ENCODE measurements at regions not wholly inside any gene's neighbourhood (a gene's known extent, or its start where the extent isn't known, plus 50 kb on each side); places are given as distances from the start of the nearest gene placed in this dataset.

DNA sequence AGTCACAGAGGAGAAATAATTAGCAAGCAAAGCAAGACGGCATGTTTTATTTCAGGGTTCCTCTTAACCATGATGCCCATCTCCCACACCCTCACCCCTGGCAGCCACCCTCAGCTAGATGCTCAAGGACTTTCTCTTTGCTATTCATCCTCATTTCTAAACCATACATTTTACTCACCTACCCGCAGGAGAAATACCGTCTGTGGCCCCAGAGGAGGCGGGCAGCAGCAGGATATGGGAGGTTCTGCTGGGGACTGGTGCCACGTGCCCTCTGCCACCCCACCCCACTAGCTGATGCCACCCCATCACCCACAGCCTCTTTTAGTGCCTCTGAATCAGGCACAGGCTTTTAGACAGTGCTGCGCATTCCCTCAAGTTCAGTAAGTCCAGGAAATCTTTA is 168.7 kb upstream of the ITGB1 start:
- no peak for DNase-seq (ENCODE audit: low read depth, low spot score)

DNA sequence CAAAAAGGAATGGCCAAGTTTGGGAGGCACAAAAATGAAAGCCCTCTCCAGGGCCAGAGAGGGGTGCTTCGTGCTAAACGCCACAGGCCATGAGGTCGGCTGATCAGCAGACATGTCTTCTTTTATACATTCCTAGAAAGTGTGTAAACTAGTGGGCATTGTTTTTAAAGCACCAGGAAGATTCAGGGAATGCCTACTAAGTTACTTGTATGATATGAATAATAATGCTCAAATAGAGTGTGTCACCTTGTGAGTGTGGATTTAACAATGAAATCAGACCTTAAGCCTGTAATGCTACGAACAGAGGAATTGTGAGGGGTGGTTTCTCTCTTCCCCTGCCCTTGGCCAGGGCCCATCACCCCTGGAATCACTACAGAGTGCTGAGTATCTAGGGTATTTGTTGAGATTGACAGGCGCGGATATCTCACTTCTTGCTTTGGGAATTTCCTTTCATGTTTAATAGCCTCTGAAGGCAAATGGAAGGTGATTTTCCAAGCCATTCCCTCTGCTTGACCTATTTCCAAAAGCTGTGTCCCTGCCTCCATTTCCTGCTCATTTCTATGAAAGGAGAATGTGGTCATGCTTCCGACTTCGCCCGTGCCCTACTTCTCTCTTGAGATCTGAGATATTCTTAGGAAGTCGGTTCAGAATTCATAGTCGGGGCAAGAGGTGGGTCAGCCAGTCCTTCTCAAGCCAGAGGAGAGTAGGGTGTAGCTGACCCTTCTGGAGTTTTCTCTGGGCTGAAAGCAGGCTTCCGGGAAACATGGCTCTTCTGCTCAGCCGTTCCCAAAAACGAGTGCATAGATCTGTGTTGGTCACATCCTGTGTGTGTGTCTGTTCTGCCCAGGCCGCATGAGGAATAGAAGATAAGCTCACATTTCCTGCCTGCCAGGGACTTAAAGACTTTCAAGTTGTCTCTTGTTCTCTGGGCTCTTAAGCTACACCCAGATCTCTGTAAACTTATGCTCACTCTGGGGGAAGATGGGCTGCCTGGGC is 167.8 kb upstream of the ITGB1 start:
- no peak for DNase-seq (ENCODE audit: low read depth, low spot score)

DNA sequence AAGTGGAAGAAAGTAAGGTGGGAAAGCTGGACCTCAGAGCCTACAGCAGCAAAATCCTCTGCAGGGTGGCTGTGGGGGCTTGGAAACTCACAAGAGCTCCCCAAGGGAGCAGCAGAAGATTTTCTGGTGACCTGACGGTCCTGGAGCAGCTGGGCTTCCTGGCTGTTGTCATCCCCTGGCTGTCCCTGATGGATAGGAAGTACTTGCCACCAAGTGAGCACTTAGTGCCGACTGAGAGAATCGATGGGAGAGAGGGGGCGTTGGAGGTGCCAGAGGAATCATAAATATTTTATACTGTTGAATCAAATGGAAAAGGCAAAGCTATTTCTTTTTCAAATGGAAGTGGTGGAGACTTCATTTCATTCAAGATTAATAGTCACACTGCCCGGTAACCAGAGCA is 167.1 kb upstream of the ITGB1 start:
- DNase-seq (ENCODE audit: low read depth, low spot score) = no peak

DNA sequence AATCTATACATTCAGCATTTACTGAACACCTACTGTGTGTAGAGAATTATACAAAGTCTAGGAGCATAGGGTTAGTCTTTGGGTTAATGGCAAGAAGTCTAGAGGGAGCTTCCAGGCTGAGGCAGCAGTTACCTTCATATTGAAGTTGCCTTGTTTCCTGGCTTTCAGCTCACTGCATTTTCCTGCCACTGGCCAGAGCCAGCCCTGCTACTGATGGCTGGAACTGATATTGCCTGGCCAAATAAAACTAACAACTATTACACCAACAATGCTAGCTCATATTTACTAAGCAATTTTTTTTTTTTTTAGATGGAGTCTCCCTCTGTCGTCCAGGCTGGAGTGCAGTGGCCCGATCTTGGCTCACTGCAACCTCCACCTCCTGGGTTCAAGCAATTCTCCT is 165.7 kb upstream of the ITGB1 start:
- no peak for DNase-seq (ENCODE audit: low read depth, low spot score)

DNA sequence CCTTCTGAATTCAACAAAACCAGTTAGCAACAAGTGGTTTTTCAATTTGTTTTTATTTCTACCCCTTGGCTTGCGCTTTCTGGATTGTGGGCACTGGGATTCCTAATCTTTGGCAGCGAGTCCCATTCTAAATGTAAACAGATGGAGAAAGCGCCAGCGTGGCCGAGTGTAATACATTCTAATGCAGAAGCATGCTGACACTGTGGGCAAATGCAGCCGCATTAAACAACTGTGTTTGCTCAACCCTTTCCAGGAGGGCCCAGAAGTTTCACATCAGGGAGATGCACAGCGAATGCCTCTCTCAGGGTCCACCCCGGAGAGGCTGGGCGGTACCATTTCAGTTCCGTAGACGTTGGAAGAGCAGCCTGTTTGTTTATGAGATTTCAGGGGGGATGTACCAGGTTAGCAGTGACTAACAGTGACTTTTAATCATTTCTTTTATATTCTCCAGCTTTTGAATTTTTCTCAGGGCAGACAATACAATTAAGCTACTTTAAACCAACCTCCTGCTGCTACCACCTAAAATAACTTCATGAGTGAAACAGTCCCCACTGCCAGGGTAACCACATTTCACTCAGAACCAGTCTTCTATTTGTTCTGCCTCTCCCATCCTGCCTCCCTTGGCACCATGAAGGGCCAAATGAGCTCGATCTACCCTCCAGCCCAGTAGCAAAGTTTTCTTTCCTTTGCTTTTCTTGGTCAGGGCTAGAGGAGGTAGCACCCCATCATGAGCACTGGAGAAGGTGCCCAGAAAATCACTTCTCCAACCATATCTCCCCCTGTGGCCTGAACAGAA is 164.2 kb upstream of the ITGB1 start:
- DNase-seq (ENCODE audit: low read depth, low spot score) = peak; percentile 91

DNA sequence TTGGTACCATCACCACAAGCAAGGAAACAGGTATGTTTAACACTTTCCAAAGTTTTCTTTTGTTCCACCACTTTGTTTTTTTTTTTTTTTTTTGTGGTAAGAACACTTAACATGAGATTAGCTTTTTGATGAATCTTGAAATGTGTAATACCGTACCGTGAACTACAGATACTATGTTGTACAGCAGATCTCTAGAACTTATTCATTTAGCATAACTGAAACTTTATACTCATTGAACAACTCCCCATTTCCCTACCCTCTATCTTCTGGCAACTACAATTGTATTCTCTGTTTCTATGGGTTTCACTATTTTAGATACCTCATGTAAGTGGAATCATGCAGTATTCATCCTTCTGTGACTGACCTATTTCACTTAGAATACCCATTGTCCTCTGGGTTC is 162.7 kb upstream of the ITGB1 start:
- DNase-seq (ENCODE audit: low read depth, low spot score) = no peak

GRCh38 chr10:33120275-33120674 is 162.2 kb upstream of the ITGB1 start:
- DNase-seq (ENCODE audit: low read depth, low spot score) = no peak

GRCh38 chr10:33117816-33118215 is 159.8 kb upstream of the ITGB1 start:
- DNase-seq (ENCODE audit: low read depth, low spot score) = no peak

- no peak for DNase-seq (ENCODE audit: low read depth, low spot score)
These were observed 159.2 kb upstream of the ITGB1 start for GRCh38 chr10:33117230-33117629.

- peak; percentile 41 for DNase-seq (ENCODE audit: low read depth, low spot score)
These were observed 158.0 kb upstream of the ITGB1 start for GRCh38 chr10:33115738-33116719.

GRCh38 chr10:33114451-33114952 is 156.5 kb upstream of the ITGB1 start:
- no peak for DNase-seq (ENCODE audit: low read depth, low spot score)

DNA sequence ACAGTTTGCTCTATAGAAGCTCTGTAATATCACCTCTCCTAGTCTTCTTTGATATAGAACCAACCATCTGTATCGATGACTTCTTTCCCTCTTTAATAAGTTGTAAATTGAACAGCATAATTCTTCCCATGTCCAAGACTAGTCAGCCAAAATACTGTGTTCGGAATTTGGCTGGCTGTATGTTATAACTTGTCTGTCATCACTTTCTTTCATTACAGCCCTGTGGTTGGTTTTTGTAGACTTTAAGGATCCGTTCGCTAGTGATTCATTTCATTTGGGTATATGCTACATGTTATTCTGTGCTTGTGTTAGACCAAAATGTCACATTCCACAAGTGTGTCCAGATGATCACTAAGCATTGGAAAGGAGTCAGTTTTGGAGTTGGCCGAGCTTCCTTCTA is 155.4 kb upstream of the ITGB1 start:
- no peak for DNase-seq (ENCODE audit: low read depth, low spot score)

DNA sequence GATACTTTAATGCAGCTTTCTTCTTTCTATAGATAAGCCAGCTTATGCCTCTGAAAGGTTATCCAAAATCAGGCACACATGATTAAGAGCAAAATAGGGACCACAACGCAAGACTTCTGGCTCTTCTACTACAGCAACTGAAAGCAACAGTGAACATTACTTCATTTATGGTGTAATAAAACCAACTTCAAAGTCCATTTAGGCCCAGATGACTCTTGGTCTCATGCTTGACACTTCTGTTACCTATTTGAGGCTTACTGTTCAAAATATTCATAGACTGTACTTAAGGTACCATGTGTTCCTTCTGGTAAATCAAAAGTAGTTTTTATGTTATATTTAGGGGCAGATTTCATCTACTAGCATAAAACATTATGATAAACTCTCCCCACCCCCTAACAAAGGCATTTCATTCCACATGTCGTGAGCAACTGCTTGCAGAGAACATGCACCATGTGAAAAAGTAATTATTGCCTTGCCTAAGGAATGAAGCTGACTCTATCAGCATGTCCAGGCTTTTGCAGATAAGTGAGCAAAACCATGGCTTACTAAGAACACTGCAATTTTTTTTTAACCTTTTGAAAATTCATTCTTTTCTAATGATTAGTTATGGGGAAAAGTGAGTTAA is 154.9 kb upstream of the ITGB1 start:
- no peak for DNase-seq (ENCODE audit: low read depth, low spot score)

DNA sequence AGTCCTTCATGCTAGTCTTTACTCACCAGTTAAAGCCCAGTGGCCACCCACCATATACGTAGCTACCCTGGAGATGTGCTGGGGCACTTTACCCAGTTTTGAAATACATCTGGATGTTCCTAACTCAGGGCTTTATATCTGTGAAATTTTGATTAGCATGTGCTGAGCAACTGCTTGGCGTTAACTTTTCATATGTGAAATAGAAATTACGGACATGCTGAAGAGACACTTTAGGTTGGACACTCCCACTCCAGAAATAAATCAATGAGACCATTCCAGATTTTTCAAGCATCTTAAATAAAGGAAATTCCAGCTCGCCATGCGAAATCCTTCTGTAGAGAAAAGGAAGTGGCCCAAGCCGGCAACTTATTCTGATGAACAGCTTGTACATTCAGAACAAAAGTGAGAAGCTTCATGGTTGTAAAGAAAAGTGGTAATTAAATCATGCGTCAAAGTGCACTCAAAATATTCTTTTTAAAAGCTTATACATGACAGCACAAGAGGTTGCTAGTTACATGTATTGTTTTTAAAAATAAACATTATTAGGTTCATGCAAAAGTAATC is 153.5 kb upstream of the ITGB1 start:
- no peak for DNase-seq (ENCODE audit: low read depth, low spot score)

DNA sequence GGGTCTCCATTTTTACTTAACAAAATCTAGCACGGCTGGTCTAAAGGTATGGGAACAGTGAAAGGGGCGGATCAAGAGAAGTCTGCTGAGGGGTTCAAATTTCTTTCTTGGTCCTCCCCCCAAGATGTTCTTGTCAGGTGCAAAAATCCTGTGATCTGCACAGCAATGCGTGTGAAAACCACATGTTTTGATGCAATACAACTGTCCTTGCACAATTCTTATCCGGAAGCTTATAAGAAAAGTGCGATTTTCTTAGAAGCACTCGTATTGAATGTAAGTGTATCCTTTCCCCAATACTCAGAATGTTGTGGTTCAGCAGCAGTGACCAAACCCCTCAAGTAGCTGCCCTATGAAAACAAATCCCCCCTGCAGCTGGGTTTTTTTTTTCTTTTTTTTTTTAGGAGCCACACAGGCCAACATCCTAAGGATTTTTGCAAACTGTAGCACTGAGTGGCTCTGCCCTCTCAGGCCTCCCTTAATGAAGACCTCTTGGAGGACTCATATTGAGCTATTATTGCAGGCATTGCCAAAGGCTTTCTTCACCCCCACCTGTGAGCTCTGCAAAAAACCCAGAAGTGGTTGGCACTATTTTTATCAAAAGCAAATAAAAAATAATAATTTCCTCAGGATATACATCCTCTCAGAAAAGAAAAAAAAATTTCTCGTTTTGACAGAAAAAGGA is 151.9 kb upstream of the ITGB1 start:
- DNase-seq (ENCODE audit: low read depth, low spot score) = no peak

- no peak for DNase-seq (ENCODE audit: low read depth, low spot score)
These were observed 151.4 kb upstream of the ITGB1 start for GRCh38 chr10:33109384-33109783.

DNA sequence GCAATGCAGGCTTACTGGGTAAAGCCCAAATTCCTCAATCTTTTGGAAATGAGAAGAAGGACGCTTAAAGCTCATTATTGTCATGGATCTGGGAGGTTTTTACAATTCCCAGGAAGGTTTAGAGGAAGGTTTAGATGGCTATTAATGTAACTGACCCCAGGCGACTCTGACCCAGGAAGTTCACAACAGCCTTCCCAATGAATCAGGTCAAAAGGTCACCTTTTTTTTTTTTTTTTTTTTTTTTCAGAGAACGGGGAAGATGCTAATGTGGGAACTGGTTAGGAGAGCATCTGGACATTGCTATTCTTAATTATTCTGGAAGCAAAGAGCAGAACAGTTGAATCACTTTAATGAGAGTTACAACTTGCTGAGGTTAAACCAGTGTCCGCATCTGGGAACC is 149.9 kb upstream of the ITGB1 start:
- no peak for DNase-seq (ENCODE audit: low read depth, low spot score)

DNA sequence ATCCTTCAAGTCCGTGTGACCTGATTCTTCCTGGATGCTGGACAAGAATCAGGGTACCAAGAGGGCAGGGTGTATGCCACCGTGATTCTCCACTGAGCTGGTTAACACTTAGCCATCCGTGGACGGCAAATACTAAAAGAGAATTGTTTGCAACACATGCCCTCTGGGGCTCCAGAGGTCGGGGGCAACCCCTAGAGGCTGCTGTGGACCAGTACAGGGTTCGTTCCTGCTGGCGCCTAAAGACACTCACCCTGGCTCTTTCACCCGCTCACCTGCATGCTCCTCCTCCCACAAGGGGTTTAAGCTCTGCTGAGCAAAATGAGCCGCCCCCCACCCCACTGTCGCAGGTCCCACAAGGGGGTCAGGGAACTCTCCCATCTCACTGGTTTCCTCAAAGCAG is 148.7 kb upstream of the ITGB1 start:
- no peak for DNase-seq (ENCODE audit: low read depth, low spot score)

GRCh38 chr10:33103863-33104379 is 145.9 kb upstream of the ITGB1 start:
- DNase-seq (ENCODE audit: low read depth, low spot score) = no peak

GRCh38 chr10:33102071-33102470 is 144.0 kb upstream of the ITGB1 start:
- no peak for DNase-seq (ENCODE audit: low read depth, low spot score)

All from smooth muscle cell of the brain vasculature (primary cell).